A673 (cell line): ENCODE measurements at regions not wholly inside any gene's neighbourhood (a gene's known extent, or its start where the extent isn't known, plus 50 kb on each side); places are given as distances from the start of the nearest gene placed in this dataset.

Experiments used
- BruUV-seq: library from RNA; stranded (reverse); fragments of 400-500 nt; replicated peaks from 2 replicates; lab custom pipeline; 2021; lab: Mats Ljungman, UMichigan
- CTCF ChIA-PET: fragments of 300-600 bp; sonication (Branson Sonifier 250); formaldehyde crosslinking; loops from one replicate; lab custom pipeline; 2022; ENCODE audit warnings: antibody characterized with exemption; lab: Charles Lee
- POLR2A ChIA-PET: fragments of 300-600 bp; sonication (Branson Sonifier 250); formaldehyde crosslinking; loops from one replicate; lab custom pipeline; 2022; ENCODE audit warnings: antibody characterized with exemption; ENCODE audit not compliant: low non-redundant PET; lab: Charles Lee
- DNase-seq: peaks from one replicate; pipeline ENCODE4 v3.0.0-alpha.2; 2015; ENCODE audit warnings: low spot score
- H3K27ac ChIP-seq: fragments of 200-600 bp; sonication (generic); 2 replicates; pipeline ENCODE4 v1.5.1; 2016; ENCODE audit warnings: mixed run types, low read depth, mild to moderate bottlenecking, mixed read lengths, antibody characterized with exemption, low read length; ENCODE audit not compliant: poor library complexity, severe bottlenecking
- H3K27me3 ChIP-seq: fragments of 200-600 bp; sonication (generic); replicated peaks from 2 replicates; pipeline ENCODE4 v1.6.1; 2017; ENCODE audit warnings: mixed run types, low read depth, mild to moderate bottlenecking, mixed read lengths, antibody characterized with exemption, low read length; ENCODE audit not compliant: insufficient read depth, poor library complexity
- H3K36me3 ChIP-seq: fragments of 200-600 bp; sonication (generic); 2 replicates; pipeline ENCODE4 v1.6.1; 2016; ENCODE audit warnings: mixed run types, mild to moderate bottlenecking, mixed read lengths, antibody characterized with exemption, low read length; ENCODE audit not compliant: insufficient read depth, poor library complexity, severe bottlenecking
- H3K4me1 ChIP-seq: fragments of 200-600 bp; sonication (generic); 2 replicates; pipeline ENCODE4 v1.6.1; 2017; ENCODE audit warnings: mixed run types, mild to moderate bottlenecking, mixed read lengths, antibody characterized with exemption, low read length; ENCODE audit not compliant: insufficient read depth, poor library complexity, severe bottlenecking
- H3K4me3 ChIP-seq: fragments of 200-600 bp; sonication (generic); 2 replicates; pipeline ENCODE4 v1.5.1; 2016; ENCODE audit warnings: low read depth, mixed run types, mild to moderate bottlenecking, mixed read lengths, low read length; ENCODE audit not compliant: poor library complexity, severe bottlenecking
- H3K9me3 ChIP-seq: fragments of 200-600 bp; sonication (generic); 2 replicates; pipeline ENCODE4 v1.6.1; 2016; ENCODE audit warnings: mixed run types, low read depth, mild to moderate bottlenecking, mixed read lengths, antibody characterized with exemption, low read length; ENCODE audit not compliant: poor library complexity, severe bottlenecking
- EZH2 ChIP-seq: fragments of 200-600 bp; sonication (generic); IDR thresholded peaks from 2 replicates; pipeline ENCODE4 v1.6.1; 2017; ENCODE audit warnings: borderline replicate concordance, low read depth, mild to moderate bottlenecking, mixed read lengths, antibody characterized with exemption, low read length; ENCODE audit not compliant: poor library complexity, severe bottlenecking
- intact Hi-C: fragments of 100-400 bp; cut with micrococcal nuclease; formaldehyde crosslinking; loops from one replicate; pipeline ENCODE4 v1.10.0; 2022; ENCODE audit not compliant: unreplicated experiment
- TF ChIP-seq, protein P1 (sequence below): fragments of 300-800, 200-600 bp; sonication (generic); conservative IDR thresholded peaks from 2 replicates; pipeline ENCODE4 v1.5.1; 2017; ENCODE audit warnings: low read depth, mild to moderate bottlenecking, antibody characterized with exemption, low read length, moderate library complexity, mixed read lengths

- CTCF ChIA-PET: no interaction called here
- Histone ChIP-seq H3K36me3 (no peaks in the 10 kb centered on the region), H3K27ac (no peak overlapping the region), H3K9me3 (no peaks in the 10 kb centered on the region), H3K4me3 (no peak overlapping the region), H3K27me3 (no peaks in the 10 kb centered on the region), H3K4me1 (no peaks in the 10 kb centered on the region)
- intact Hi-C loops: no loop called here
- TF ChIP-seq, protein P1, sequence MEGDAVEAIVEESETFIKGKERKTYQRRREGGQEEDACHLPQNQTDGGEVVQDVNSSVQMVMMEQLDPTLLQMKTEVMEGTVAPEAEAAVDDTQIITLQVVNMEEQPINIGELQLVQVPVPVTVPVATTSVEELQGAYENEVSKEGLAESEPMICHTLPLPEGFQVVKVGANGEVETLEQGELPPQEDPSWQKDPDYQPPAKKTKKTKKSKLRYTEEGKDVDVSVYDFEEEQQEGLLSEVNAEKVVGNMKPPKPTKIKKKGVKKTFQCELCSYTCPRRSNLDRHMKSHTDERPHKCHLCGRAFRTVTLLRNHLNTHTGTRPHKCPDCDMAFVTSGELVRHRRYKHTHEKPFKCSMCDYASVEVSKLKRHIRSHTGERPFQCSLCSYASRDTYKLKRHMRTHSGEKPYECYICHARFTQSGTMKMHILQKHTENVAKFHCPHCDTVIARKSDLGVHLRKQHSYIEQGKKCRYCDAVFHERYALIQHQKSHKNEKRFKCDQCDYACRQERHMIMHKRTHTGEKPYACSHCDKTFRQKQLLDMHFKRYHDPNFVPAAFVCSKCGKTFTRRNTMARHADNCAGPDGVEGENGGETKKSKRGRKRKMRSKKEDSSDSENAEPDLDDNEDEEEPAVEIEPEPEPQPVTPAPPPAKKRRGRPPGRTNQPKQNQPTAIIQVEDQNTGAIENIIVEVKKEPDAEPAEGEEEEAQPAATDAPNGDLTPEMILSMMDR: no peak
- TF ChIP-seq EZH2: no peak
- no TSS peak for BruUV-seq
- POLR2A ChIA-PET: no interaction called here
- DNase-seq: no peak
These were observed 479.0 kb downstream of the BRD1 start for GRCh38 chr22:49348631-49349030.

- Histone ChIP-seq H3K4me1 (no peaks in the 10 kb centered on the region), H3K27me3 (no peaks in the 10 kb centered on the region), H3K4me3 (no peak overlapping the region), H3K36me3 (no peaks in the 10 kb centered on the region), H3K9me3 (no peaks in the 10 kb centered on the region), H3K27ac (no peak overlapping the region)
- CTCF ChIA-PET: no interaction called here
- intact Hi-C loops: no loop called here
- POLR2A ChIA-PET: no interaction called here
- no peak for TF ChIP-seq EZH2
- TF ChIP-seq, protein P1: no peak
- BruUV-seq: no TSS peak
- DNase-seq: no peak
These were observed 480.3 kb downstream of the BRD1 start for GRCh38 chr22:49347376-49347775.

GRCh38 chr22:49345896-49346295, 481.8 kb downstream of the BRD1 start:
- H3K4me3 ChIP-seq: no peak overlapping the region
- H3K4me1 ChIP-seq: no peaks in the 10 kb centered on the region
- ChIA-PET CTCF (no interaction called here), POLR2A (no interaction called here)
- H3K27ac ChIP-seq: no peak overlapping the region
- no peak for TF ChIP-seq EZH2
- TF ChIP-seq, protein P1: no peak
- no peaks in the 10 kb centered on the region for H3K27me3 ChIP-seq
- H3K36me3 ChIP-seq: no peaks in the 10 kb centered on the region
- H3K9me3 ChIP-seq: no peaks in the 10 kb centered on the region
- no TSS peak for BruUV-seq
- DNase-seq: no peak
- intact Hi-C loops: no loop called here
